HG02885 (cell line): ENCODE measurements at regions not wholly inside any gene's neighbourhood (a gene's known extent, or its start where the extent isn't known, plus 50 kb on each side); places are given as distances from the start of the nearest gene placed in this dataset.

Experiments used
- ATAC-seq: cut with Tn5 transposase; IDR thresholded peaks from one replicate; pipeline ENCODE4 v1.9.1; 2021; ENCODE audit warnings: mild to moderate bottlenecking; ENCODE audit not compliant: unreplicated experiment, poor library complexity

GRCh38 chr21:25426580-25426979 is 180.7 kb downstream of the MRPL39 start:
- no peak for ATAC-seq

GRCh38 chr21:25425156-25425555 is 182.1 kb downstream of the MRPL39 start:
- peak; percentile 22 for ATAC-seq

- no peak for ATAC-seq
Measured at GRCh38 chr21:25424634-25425033, 182.6 kb downstream of the MRPL39 start.

GRCh38 chr21:25424048-25424447 is 183.2 kb downstream of the MRPL39 start:
- ATAC-seq = no peak

- ATAC-seq = peak; percentile 20
Measured at GRCh38 chr21:25422610-25423608, 184.4 kb downstream of the MRPL39 start.

GRCh38 chr21:25421321-25422028 is 185.8 kb downstream of the MRPL39 start:
- peak; percentile 67 for ATAC-seq

GRCh38 chr21:25420831-25421230 is 186.4 kb downstream of the MRPL39 start:
- peak; percentile 11 for ATAC-seq

GRCh38 chr21:25416669-25417068 is 190.6 kb downstream of the MRPL39 start:
- ATAC-seq = no peak

GRCh38 chr21:25412100-25412499 is 195.2 kb downstream of the MRPL39 start:
- ATAC-seq = no peak

- no peak for ATAC-seq
Measured at GRCh38 chr21:25409978-25410377, 197.3 kb downstream of the MRPL39 start.

- no peak for ATAC-seq
Measured at GRCh38 chr21:25408666-25409065, 198.6 kb downstream of the MRPL39 start.

GRCh38 chr21:25406887-25407579 is 200.2 kb downstream of the MRPL39 start:
- no peak for ATAC-seq

- peak; percentile 55 for ATAC-seq
Measured at GRCh38 chr21:25405984-25406383, 201.3 kb downstream of the MRPL39 start.

GRCh38 chr21:25402134-25402961 is 204.9 kb downstream of the MRPL39 start:
- ATAC-seq = no peak

- no peak for ATAC-seq
Measured at GRCh38 chr21:25400427-25400826, 206.9 kb downstream of the MRPL39 start.

- no peak for ATAC-seq
Measured at GRCh38 chr21:25398630-25399029, 208.7 kb downstream of the MRPL39 start.

- ATAC-seq = peak; percentile 90
Measured at GRCh38 chr21:25396135-25396711, 211.1 kb downstream of the MRPL39 start.

GRCh38 chr21:25391777-25392176 is 215.5 kb downstream of the MRPL39 start:
- ATAC-seq = no peak

- no peak for ATAC-seq
Measured at GRCh38 chr21:25390701-25391100, 216.6 kb downstream of the MRPL39 start.
